ENCODE measurements at regions not wholly inside any gene's neighbourhood (a gene's known extent, or its start where the extent isn't known, plus 50 kb on each side); places are given as distances from the start of the nearest gene placed in this dataset.
"Not testable (repeated sequence)": the region's sequence is repeated elsewhere in the genome, so short reads cannot be mapped to it uniquely, and the experiment has no call there.

DNA sequence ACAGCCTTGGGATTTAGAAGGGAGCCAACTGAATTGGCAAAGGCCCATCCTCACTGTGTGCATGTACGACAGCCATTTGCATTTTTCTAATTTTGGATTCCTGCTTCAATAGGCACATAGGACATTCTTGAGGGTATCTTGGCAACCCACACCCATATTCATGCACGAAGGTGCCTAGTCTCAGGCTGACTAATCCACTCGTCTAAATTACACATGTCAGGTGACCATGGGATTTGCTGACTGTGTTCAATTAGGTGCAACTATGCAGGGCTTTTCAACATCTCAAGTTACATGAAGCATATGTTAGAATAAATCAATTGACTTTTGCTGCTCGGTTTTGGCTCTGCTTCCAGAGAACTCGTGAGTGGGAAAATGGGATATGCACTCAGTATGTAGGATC lies 249.7 kb downstream of the SP3 start:
- H3K4me3 ChIP-seq: no peak overlapping the region
- H3K36me3 ChIP-seq: no peaks in the 10 kb centered on the region
- intact Hi-C loops (cut with micrococcal nuclease): no loop called here
- no peak for DNase-seq
- H3K27ac ChIP-seq (replicated peaks): no peak overlapping the region
- no peaks in the 10 kb centered on the region for H3K9me3 ChIP-seq (replicated peaks)
- TF ChIP-seq, protein P1, sequence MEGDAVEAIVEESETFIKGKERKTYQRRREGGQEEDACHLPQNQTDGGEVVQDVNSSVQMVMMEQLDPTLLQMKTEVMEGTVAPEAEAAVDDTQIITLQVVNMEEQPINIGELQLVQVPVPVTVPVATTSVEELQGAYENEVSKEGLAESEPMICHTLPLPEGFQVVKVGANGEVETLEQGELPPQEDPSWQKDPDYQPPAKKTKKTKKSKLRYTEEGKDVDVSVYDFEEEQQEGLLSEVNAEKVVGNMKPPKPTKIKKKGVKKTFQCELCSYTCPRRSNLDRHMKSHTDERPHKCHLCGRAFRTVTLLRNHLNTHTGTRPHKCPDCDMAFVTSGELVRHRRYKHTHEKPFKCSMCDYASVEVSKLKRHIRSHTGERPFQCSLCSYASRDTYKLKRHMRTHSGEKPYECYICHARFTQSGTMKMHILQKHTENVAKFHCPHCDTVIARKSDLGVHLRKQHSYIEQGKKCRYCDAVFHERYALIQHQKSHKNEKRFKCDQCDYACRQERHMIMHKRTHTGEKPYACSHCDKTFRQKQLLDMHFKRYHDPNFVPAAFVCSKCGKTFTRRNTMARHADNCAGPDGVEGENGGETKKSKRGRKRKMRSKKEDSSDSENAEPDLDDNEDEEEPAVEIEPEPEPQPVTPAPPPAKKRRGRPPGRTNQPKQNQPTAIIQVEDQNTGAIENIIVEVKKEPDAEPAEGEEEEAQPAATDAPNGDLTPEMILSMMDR (IDR thresholded peaks at IDR 0.05; ENCODE audit: borderline replicate concordance): no peak
- no peaks in the 10 kb centered on the region for H3K4me1 ChIP-seq
- peaks cover 26% of the 10 kb centered on the region for H3K27me3 ChIP-seq (ENCODE audit: low read depth)

DNA sequence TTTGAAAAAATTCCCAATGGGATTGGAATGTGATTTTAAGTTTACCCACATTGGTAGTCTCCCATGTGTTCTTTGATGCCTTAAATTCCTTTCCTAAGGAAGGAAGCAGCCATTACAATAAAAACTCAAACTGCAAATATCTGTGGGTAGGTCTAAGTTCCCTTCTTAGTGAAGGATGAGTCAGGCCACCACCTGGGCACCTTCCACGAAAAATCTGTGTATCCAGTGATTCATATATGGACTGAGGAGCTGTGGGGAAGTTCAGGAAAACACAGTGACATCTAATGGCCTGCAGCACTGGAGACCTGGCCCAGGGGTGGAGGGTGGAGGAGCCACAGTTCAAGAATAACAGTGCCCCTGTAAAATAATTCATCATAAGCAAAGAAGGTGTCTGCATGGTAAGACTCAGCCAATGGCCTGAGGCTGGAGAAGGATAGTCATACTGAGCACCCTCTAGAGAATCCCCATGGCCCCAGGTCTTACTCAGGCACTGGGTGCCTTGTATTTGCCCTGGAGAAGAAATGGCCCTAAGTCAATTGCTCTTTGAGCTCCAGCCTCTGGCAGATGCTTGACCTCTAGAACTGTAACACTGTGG lies 248.6 kb downstream of the SP3 start:
- intact Hi-C loops (cut with micrococcal nuclease): no loop called here
- Histone ChIP-seq H3K9me3 (replicated peaks) (no peaks in the 10 kb centered on the region), H3K36me3 (no peaks in the 10 kb centered on the region), H3K4me1 (no peaks in the 10 kb centered on the region), H3K4me3 (no peak overlapping the region), H3K27me3 (ENCODE audit: low read depth) (peaks cover 26% of the 10 kb centered on the region), H3K27ac (replicated peaks) (no peak overlapping the region)
- TF ChIP-seq, protein P1 (IDR thresholded peaks at IDR 0.05; ENCODE audit: borderline replicate concordance): no peak
- no peak for DNase-seq

DNA sequence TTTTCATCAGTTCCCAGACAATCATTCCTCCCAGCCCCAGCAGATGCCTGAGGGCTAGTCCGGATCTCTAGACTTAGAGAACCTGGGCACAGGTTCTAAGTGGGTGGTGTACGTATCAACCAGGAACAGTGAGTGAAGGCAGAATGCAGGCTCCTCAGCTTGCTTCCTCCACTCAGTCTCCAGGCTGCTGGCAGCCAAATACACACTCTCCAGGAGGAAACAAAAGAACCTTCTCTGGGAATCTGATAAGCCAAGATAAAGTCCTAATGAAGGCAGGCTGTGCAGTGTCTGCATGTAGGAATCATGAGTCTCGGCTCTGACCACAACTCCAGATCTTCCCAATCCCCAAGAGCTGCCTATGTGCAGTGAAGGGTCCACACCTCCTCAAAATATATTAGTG lies 245.7 kb downstream of the SP3 start:
- no peaks in the 10 kb centered on the region for H3K4me1 ChIP-seq
- H3K27me3 ChIP-seq (ENCODE audit: low read depth): peaks cover 26% of the 10 kb centered on the region
- intact Hi-C loops (cut with micrococcal nuclease): no loop called here
- no peak overlapping the region for H3K4me3 ChIP-seq
- DNase-seq: no peak
- no peaks in the 10 kb centered on the region for H3K36me3 ChIP-seq
- TF ChIP-seq, protein P1 (IDR thresholded peaks at IDR 0.05; ENCODE audit: borderline replicate concordance): no peak
- H3K9me3 ChIP-seq (replicated peaks): no peaks in the 10 kb centered on the region
- no peak overlapping the region for H3K27ac ChIP-seq (replicated peaks)

DNA sequence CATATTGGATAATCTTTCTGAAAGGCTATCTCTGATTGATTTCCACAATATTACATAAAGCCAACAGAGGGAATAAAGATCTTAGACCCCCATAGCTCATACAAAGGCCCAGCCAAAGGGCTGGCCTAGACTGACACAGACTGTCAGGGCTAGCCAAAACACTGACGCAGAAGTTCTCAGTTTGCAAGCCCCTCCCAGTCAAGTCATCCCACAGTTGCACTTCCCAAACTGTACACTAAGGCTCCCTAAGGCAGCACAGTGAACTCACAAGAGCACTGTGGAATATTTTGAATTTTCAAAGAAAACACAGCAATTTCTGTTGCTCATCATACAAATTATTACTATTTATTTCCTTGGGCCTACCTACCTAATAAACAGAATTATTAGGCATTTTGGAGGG lies 244.9 kb downstream of the SP3 start:
- no peaks in the 10 kb centered on the region for H3K9me3 ChIP-seq (replicated peaks)
- H3K4me1 ChIP-seq: no peaks in the 10 kb centered on the region
- TF ChIP-seq, protein P1 (IDR thresholded peaks at IDR 0.05; ENCODE audit: borderline replicate concordance): no peak
- no peak overlapping the region for H3K27ac ChIP-seq (replicated peaks)
- DNase-seq: no peak
- H3K4me3 ChIP-seq: no peak overlapping the region
- peaks cover 26% of the 10 kb centered on the region for H3K27me3 ChIP-seq (ENCODE audit: low read depth)
- intact Hi-C loops (cut with micrococcal nuclease): no loop called here
- no peaks in the 10 kb centered on the region for H3K36me3 ChIP-seq

DNA sequence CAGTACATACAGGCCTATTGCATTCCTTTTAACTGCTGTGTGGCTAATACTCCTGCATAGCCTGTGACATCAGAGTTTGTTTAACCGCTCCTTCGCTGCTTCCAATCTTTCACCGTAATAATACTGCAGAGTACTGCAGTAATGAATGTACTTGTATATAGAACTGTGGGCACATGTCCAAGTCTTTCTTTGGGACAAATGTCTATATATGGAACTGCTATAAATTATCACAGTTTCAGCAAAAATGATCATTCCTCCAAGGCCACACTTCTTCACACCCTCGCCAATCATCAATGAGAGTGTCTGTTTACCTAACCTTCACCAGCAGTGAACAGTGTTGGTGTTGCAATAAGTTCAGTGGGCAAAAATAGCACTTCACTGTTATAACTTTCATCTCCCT lies 230.4 kb downstream of the SP3 start:
- H3K36me3 ChIP-seq: no peaks in the 10 kb centered on the region
- no peaks in the 10 kb centered on the region for H3K27me3 ChIP-seq (ENCODE audit: low read depth)
- H3K4me1 ChIP-seq: no peaks in the 10 kb centered on the region
- DNase-seq: no peak
- TF ChIP-seq, protein P1 (IDR thresholded peaks at IDR 0.05; ENCODE audit: borderline replicate concordance): no peak
- no peak overlapping the region for H3K27ac ChIP-seq (replicated peaks)
- intact Hi-C loops (cut with micrococcal nuclease): no loop called here
- no peak overlapping the region for H3K4me3 ChIP-seq
- no peaks in the 10 kb centered on the region for H3K9me3 ChIP-seq (replicated peaks)

DNA sequence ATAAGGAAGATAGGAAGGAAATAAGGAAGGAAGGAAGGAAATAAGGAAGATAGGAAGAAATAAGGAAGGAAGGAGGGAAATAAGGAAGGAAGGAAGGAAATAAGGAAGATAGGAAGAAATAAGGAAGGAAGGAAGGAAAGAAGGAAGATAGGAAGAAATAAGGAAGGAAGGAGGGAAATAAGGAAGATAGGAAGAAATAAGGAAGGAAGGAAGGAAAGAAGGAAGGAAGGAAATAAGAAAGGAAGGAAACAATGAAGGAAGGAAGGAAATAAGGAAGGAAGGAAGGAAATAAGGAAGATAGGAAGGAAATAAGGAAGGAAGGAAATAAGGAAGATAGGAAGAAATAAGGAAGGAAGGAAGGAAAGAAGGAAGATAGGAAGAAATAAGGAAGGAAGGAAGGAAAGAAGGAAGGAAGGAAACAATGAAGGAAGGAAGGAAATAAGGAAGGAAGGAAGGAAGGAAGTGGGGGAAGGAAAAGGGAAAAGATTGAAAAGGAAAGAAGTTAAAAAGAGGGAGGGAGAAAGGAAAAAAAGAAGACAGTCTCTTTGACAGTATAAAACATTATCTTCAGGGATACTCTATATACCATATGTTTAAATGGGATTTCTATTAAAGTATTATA lies 227.1 kb downstream of the SP3 start:
- H3K27me3 ChIP-seq (ENCODE audit: low read depth): peaks cover 11% of the 10 kb centered on the region
- H3K9me3 ChIP-seq (replicated peaks); DNase-seq; intact Hi-C loops (cut with micrococcal nuclease); H3K27ac ChIP-seq (replicated peaks); H3K36me3 ChIP-seq; H3K4me3 ChIP-seq; H3K4me1 ChIP-seq: not testable (repeated sequence)
